ENCODE measurements at regions not wholly inside any gene's neighbourhood (a gene's known extent, or its start where the extent isn't known, plus 50 kb on each side); places are given as distances from the start of the nearest gene placed in this dataset.

DNA sequence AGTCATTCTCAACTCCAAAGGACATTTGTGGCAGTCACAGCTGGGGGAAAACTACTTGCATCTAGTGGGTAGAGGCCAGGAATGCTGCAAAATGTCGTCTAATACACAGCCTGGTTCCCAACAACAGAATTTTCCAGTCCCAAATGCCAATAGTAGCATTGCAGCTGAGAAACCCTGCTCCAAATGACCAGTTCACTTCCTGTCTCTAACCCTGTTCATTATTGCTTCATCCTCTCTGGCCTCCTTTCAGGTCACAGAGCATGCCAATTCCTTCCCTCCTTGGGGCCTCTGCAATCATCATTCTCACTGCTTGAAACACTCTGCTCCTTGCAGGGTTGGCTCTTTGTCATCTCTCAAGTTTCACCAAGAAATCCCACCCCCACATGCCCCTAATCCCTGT lies 139.1 kb downstream of the IRS1 start:
- no peak for TF ChIP-seq POLR2A (IDR thresholded peaks at IDR 0.05; ENCODE audit: low read length)
- TF ChIP-seq MAX (IDR thresholded peaks at IDR 0.05): no peak
- no peak for TF ChIP-seq SMC3 (IDR thresholded peaks at IDR 0.05)
- TF ChIP-seq, protein P1, sequence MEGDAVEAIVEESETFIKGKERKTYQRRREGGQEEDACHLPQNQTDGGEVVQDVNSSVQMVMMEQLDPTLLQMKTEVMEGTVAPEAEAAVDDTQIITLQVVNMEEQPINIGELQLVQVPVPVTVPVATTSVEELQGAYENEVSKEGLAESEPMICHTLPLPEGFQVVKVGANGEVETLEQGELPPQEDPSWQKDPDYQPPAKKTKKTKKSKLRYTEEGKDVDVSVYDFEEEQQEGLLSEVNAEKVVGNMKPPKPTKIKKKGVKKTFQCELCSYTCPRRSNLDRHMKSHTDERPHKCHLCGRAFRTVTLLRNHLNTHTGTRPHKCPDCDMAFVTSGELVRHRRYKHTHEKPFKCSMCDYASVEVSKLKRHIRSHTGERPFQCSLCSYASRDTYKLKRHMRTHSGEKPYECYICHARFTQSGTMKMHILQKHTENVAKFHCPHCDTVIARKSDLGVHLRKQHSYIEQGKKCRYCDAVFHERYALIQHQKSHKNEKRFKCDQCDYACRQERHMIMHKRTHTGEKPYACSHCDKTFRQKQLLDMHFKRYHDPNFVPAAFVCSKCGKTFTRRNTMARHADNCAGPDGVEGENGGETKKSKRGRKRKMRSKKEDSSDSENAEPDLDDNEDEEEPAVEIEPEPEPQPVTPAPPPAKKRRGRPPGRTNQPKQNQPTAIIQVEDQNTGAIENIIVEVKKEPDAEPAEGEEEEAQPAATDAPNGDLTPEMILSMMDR (IDR thresholded peaks at IDR 0.05): no peak
- TF ChIP-seq MAFK (IDR thresholded peaks at IDR 0.05; ENCODE audit: partially characterized antibody): no peak
- TF ChIP-seq ZC3H11A (IDR thresholded peaks at IDR 0.05): no peak

All from A549 (cell line).